ENCODE measurements at regions not wholly inside any gene's neighbourhood (a gene's known extent, or its start where the extent isn't known, plus 50 kb on each side); places are given as distances from the start of the nearest gene placed in this dataset.

- no peak for DNase-seq
These were observed 684.8 kb upstream of the PCDH15 start for GRCh38 chr10:55485827-55486226.

GRCh38 chr10:55476129-55476528 lies 675.1 kb upstream of the PCDH15 start:
- no peak for DNase-seq

GRCh38 chr10:55474258-55474657 lies 673.2 kb upstream of the PCDH15 start:
- DNase-seq: no peak

- DNase-seq: no peak
These were observed 669.8 kb upstream of the PCDH15 start for GRCh38 chr10:55470840-55471239.

- no peak for DNase-seq
These were observed 665.9 kb upstream of the PCDH15 start for GRCh38 chr10:55466806-55467504.

- DNase-seq: no peak
These were observed 663.1 kb upstream of the PCDH15 start for GRCh38 chr10:55464083-55464482.

GRCh38 chr10:55460008-55460407 lies 659.0 kb upstream of the PCDH15 start:
- DNase-seq: no peak

- no peak for DNase-seq
These were observed 649.0 kb upstream of the PCDH15 start for GRCh38 chr10:55449981-55450380.

- no peak for DNase-seq
These were observed 645.5 kb upstream of the PCDH15 start for GRCh38 chr10:55446441-55447002.

GRCh38 chr10:55441777-55442176 lies 640.7 kb upstream of the PCDH15 start:
- DNase-seq: no peak

- DNase-seq: no peak
These were observed 625.1 kb upstream of the PCDH15 start for GRCh38 chr10:55426138-55426537.

GRCh38 chr10:55410415-55410885 lies 609.4 kb upstream of the PCDH15 start:
- peak; percentile 53 for DNase-seq

GRCh38 chr10:55404094-55404493 lies 603.1 kb upstream of the PCDH15 start:
- no peak for DNase-seq

GRCh38 chr10:55400075-55400849 lies 599.2 kb upstream of the PCDH15 start:
- DNase-seq: no peak

- no peak for DNase-seq
These were observed 597.5 kb upstream of the PCDH15 start for GRCh38 chr10:55398497-55398882.

- DNase-seq: no peak
These were observed 596.9 kb upstream of the PCDH15 start for GRCh38 chr10:55397777-55398496.

- DNase-seq: no peak
These were observed 577.2 kb upstream of the PCDH15 start for GRCh38 chr10:55378196-55378595.

GRCh38 chr10:55374917-55375316 lies 573.9 kb upstream of the PCDH15 start:
- no peak for DNase-seq

- DNase-seq: no peak
These were observed 573.0 kb upstream of the PCDH15 start for GRCh38 chr10:55374060-55374459.

GRCh38 chr10:55369670-55370420 lies 568.8 kb upstream of the PCDH15 start:
- no peak for DNase-seq

- no peak for DNase-seq
These were observed 567.4 kb upstream of the PCDH15 start for GRCh38 chr10:55368467-55368866.

- no peak for DNase-seq
These were observed 566.5 kb upstream of the PCDH15 start for GRCh38 chr10:55367555-55367954.

- no peak for DNase-seq
These were observed 557.5 kb upstream of the PCDH15 start for GRCh38 chr10:55358539-55358938.
